ENCODE measurements at regions not wholly inside any gene's neighbourhood (a gene's known extent, or its start where the extent isn't known, plus 50 kb on each side); places are given as distances from the start of the nearest gene placed in this dataset.

GRCh38 chr5:158534203-158534602, 565.5 kb downstream of the EBF1 start:
- Mint-ChIP-seq H3K4me3 (no peak overlapping the region), H3K27me3 (peaks cover 24% of the 10 kb centered on the region), H3K9me3 (no peaks in the 10 kb centered on the region), H3K36me3 (ENCODE audit: low read depth) (no peaks in the 10 kb centered on the region), H3K27ac (no peak overlapping the region), H3K4me1 (ENCODE audit: low read depth) (no peaks in the 10 kb centered on the region)
- intact Hi-C loops (cut with micrococcal nuclease): no loop called here

GRCh38 chr5:158532739-158533138, 567.0 kb downstream of the EBF1 start:
- H3K9me3 Mint-ChIP-seq: no peaks in the 10 kb centered on the region
- peaks cover 17% of the 10 kb centered on the region for H3K27me3 Mint-ChIP-seq
- H3K27ac Mint-ChIP-seq: no peak overlapping the region
- no peaks in the 10 kb centered on the region for H3K4me1 Mint-ChIP-seq (ENCODE audit: low read depth)
- intact Hi-C loops (cut with micrococcal nuclease): no loop called here
- H3K4me3 Mint-ChIP-seq: no peak overlapping the region
- H3K36me3 Mint-ChIP-seq (ENCODE audit: low read depth): no peaks in the 10 kb centered on the region

- Mint-ChIP-seq H3K27me3 (peaks cover 11% of the 10 kb centered on the region), H3K4me1 (ENCODE audit: low read depth) (no peaks in the 10 kb centered on the region), H3K4me3 (no peak overlapping the region), H3K9me3 (no peaks in the 10 kb centered on the region), H3K36me3 (ENCODE audit: low read depth) (no peaks in the 10 kb centered on the region), H3K27ac (no peak overlapping the region)
- intact Hi-C loops (cut with micrococcal nuclease): no loop called here
These were observed 567.9 kb downstream of the EBF1 start for GRCh38 chr5:158531860-158532259.

- H3K27me3 Mint-ChIP-seq: peaks cover 6% of the 10 kb centered on the region
- H3K9me3 Mint-ChIP-seq: peaks cover 8% of the 10 kb centered on the region
- no peak overlapping the region for H3K27ac Mint-ChIP-seq
- intact Hi-C loops (cut with micrococcal nuclease): no loop called here
- H3K36me3 Mint-ChIP-seq (ENCODE audit: low read depth): no peaks in the 10 kb centered on the region
- no peaks in the 10 kb centered on the region for H3K4me1 Mint-ChIP-seq (ENCODE audit: low read depth)
- H3K4me3 Mint-ChIP-seq: no peak overlapping the region
These were observed 569.6 kb downstream of the EBF1 start for GRCh38 chr5:158530115-158530514.

GRCh38 chr5:158529454-158529853, 570.3 kb downstream of the EBF1 start:
- peaks cover 8% of the 10 kb centered on the region for H3K9me3 Mint-ChIP-seq
- no peaks in the 10 kb centered on the region for H3K4me1 Mint-ChIP-seq (ENCODE audit: low read depth)
- H3K27ac Mint-ChIP-seq: no peak overlapping the region
- no peaks in the 10 kb centered on the region for H3K36me3 Mint-ChIP-seq (ENCODE audit: low read depth)
- H3K4me3 Mint-ChIP-seq: no peak overlapping the region
- intact Hi-C loops (cut with micrococcal nuclease): no loop called here
- peaks cover 9% of the 10 kb centered on the region for H3K27me3 Mint-ChIP-seq

GRCh38 chr5:158525663-158526062, 574.1 kb downstream of the EBF1 start:
- Mint-ChIP-seq H3K4me1 (ENCODE audit: low read depth) (peaks cover 12% of the 10 kb centered on the region), H3K36me3 (ENCODE audit: low read depth) (no peaks in the 10 kb centered on the region), H3K9me3 (peaks cover 8% of the 10 kb centered on the region), H3K27ac (no peak overlapping the region), H3K27me3 (peaks cover 4% of the 10 kb centered on the region), H3K4me3 (no peak overlapping the region)
- intact Hi-C loops (cut with micrococcal nuclease): no loop called here

- Mint-ChIP-seq H3K36me3 (ENCODE audit: low read depth) (no peaks in the 10 kb centered on the region), H3K4me1 (ENCODE audit: low read depth) (peaks cover 16% of the 10 kb centered on the region), H3K27ac (no peak overlapping the region), H3K4me3 (no peak overlapping the region), H3K9me3 (peaks cover 8% of the 10 kb centered on the region), H3K27me3 (peaks cover 4% of the 10 kb centered on the region)
- intact Hi-C loops (cut with micrococcal nuclease): no loop called here
These were observed 575.6 kb downstream of the EBF1 start for GRCh38 chr5:158524070-158524469.

- intact Hi-C loops (cut with micrococcal nuclease): no loop called here
- no peaks in the 10 kb centered on the region for H3K36me3 Mint-ChIP-seq (ENCODE audit: low read depth)
- H3K27me3 Mint-ChIP-seq: peaks cover 4% of the 10 kb centered on the region
- peaks cover 18% of the 10 kb centered on the region for H3K4me1 Mint-ChIP-seq (ENCODE audit: low read depth)
- peaks cover 8% of the 10 kb centered on the region for H3K9me3 Mint-ChIP-seq
- H3K4me3 Mint-ChIP-seq: no peak overlapping the region
- H3K27ac Mint-ChIP-seq: no peak overlapping the region
These were observed 576.9 kb downstream of the EBF1 start for GRCh38 chr5:158522776-158523175.

GRCh38 chr5:158521995-158522394, 577.7 kb downstream of the EBF1 start:
- Mint-ChIP-seq H3K4me1 (ENCODE audit: low read depth) (peaks cover 18% of the 10 kb centered on the region), H3K27ac (no peak overlapping the region), H3K36me3 (ENCODE audit: low read depth) (no peaks in the 10 kb centered on the region), H3K9me3 (peaks cover 8% of the 10 kb centered on the region), H3K4me3 (no peak overlapping the region), H3K27me3 (peaks cover 4% of the 10 kb centered on the region)
- intact Hi-C loops (cut with micrococcal nuclease): no loop called here

GRCh38 chr5:158519433-158520021, 580.2 kb downstream of the EBF1 start:
- intact Hi-C loops (cut with micrococcal nuclease): no loop called here
- Mint-ChIP-seq H3K4me3 (no peak overlapping the region), H3K27ac (no peak overlapping the region), H3K9me3 (no peaks in the 10 kb centered on the region), H3K27me3 (no peaks in the 10 kb centered on the region), H3K36me3 (ENCODE audit: low read depth) (no peaks in the 10 kb centered on the region), H3K4me1 (ENCODE audit: low read depth) (peaks cover 18% of the 10 kb centered on the region)

GRCh38 chr5:158516521-158516920, 583.2 kb downstream of the EBF1 start:
- H3K4me1 Mint-ChIP-seq (ENCODE audit: low read depth): peaks cover 11% of the 10 kb centered on the region
- no peaks in the 10 kb centered on the region for H3K27me3 Mint-ChIP-seq
- no peaks in the 10 kb centered on the region for H3K36me3 Mint-ChIP-seq (ENCODE audit: low read depth)
- H3K4me3 Mint-ChIP-seq: no peak overlapping the region
- no peaks in the 10 kb centered on the region for H3K9me3 Mint-ChIP-seq
- intact Hi-C loops (cut with micrococcal nuclease): no loop called here
- no peak overlapping the region for H3K27ac Mint-ChIP-seq

- Mint-ChIP-seq H3K36me3 (ENCODE audit: low read depth) (no peaks in the 10 kb centered on the region), H3K9me3 (no peaks in the 10 kb centered on the region), H3K27ac (no peak overlapping the region), H3K4me1 (ENCODE audit: low read depth) (peaks cover 11% of the 10 kb centered on the region), H3K4me3 (no peak overlapping the region), H3K27me3 (no peaks in the 10 kb centered on the region)
- intact Hi-C loops (cut with micrococcal nuclease): no loop called here
These were observed 584.7 kb downstream of the EBF1 start for GRCh38 chr5:158514986-158515359.

- Mint-ChIP-seq H3K4me3 (no peak overlapping the region), H3K4me1 (ENCODE audit: low read depth) (peaks cover 11% of the 10 kb centered on the region), H3K9me3 (no peaks in the 10 kb centered on the region), H3K27me3 (no peaks in the 10 kb centered on the region), H3K27ac (no peak overlapping the region), H3K36me3 (ENCODE audit: low read depth) (no peaks in the 10 kb centered on the region)
- intact Hi-C loops (cut with micrococcal nuclease): no loop called here
These were observed 585.3 kb downstream of the EBF1 start for GRCh38 chr5:158514319-158514985.

GRCh38 chr5:158513490-158514318, 586.0 kb downstream of the EBF1 start:
- Mint-ChIP-seq H3K9me3 (no peaks in the 10 kb centered on the region), H3K36me3 (ENCODE audit: low read depth) (no peaks in the 10 kb centered on the region), H3K4me3 (no peak overlapping the region), H3K4me1 (ENCODE audit: low read depth) (peaks cover 6% of the 10 kb centered on the region), H3K27me3 (no peaks in the 10 kb centered on the region), H3K27ac (peak overlapping the region; percentile 2)
- intact Hi-C loops (cut with micrococcal nuclease): no loop called here
